H9 (cell line): ENCODE measurements at regions not wholly inside any gene's neighbourhood (a gene's known extent, or its start where the extent isn't known, plus 50 kb on each side); places are given as distances from the start of the nearest gene placed in this dataset.

Experiments
- DNase-seq: peaks from one replicate; pipeline ENCODE4 v3.0.0-alpha.2; 2017
- H2AFZ ChIP-seq: one replicate; pipeline ENCODE4 v1.6.1; 2013; ENCODE audit warnings: mild to moderate bottlenecking, low read length, control low read depth, moderate library complexity
- H2AK5ac ChIP-seq: 2 replicates; pipeline ENCODE4 v1.6.1; 2013; ENCODE audit warnings: low read length, control low read depth, mixed read lengths; ENCODE audit not compliant: insufficient read length
- H2BK120ac ChIP-seq: one replicate; pipeline ENCODE4 v1.6.1; 2013; ENCODE audit warnings: low read depth, mild to moderate bottlenecking, low read length, control low read depth, inconsistent platforms; ENCODE audit not compliant: poor library complexity, severe bottlenecking
- H2BK12ac ChIP-seq: 2 replicates; pipeline ENCODE4 v1.6.1; 2013; ENCODE audit warnings: low read length, control low read depth, mixed read lengths, low read depth; ENCODE audit not compliant: insufficient read length
- H2BK15ac ChIP-seq: 2 replicates; pipeline ENCODE4 v1.6.1; 2013; ENCODE audit warnings: low read depth, low read length, control low read depth
- H2BK20ac ChIP-seq: one replicate; pipeline ENCODE4 v1.6.1; 2013; ENCODE audit warnings: low read depth, mild to moderate bottlenecking, low read length, control low read depth, inconsistent platforms; ENCODE audit not compliant: poor library complexity, severe bottlenecking
- H2BK5ac ChIP-seq: 2 replicates; pipeline ENCODE4 v1.6.1; 2013; ENCODE audit warnings: low read length, control low read depth, mixed read lengths; ENCODE audit not compliant: insufficient read length
- H3K14ac ChIP-seq: 2 replicates; pipeline ENCODE4 v1.6.1; 2013; ENCODE audit warnings: low read length, control low read depth; ENCODE audit not compliant: insufficient read depth
- H3K18ac ChIP-seq: 2 replicates; pipeline ENCODE4 v1.6.1; 2013; ENCODE audit warnings: low read depth, mild to moderate bottlenecking, mixed read lengths, low read length, control low read depth; ENCODE audit not compliant: insufficient read length
- H3K23ac ChIP-seq: 2 replicates; pipeline ENCODE4 v1.6.1; 2013; ENCODE audit warnings: low read length, control low read depth, mixed read lengths, low read depth; ENCODE audit not compliant: insufficient read length
- H3K23me2 ChIP-seq: 2 replicates; pipeline ENCODE4 v1.6.1; 2013; ENCODE audit warnings: low read depth, mild to moderate bottlenecking, mixed read lengths, low read length, control low read depth; ENCODE audit not compliant: insufficient read length, poor library complexity, severe bottlenecking
- H3K27ac ChIP-seq: 2 replicates; pipeline ENCODE4 v1.5.1; 2013; ENCODE audit warnings: low read length, control low read depth, mixed read lengths, low read depth; ENCODE audit not compliant: insufficient read length
- H3K27me3 ChIP-seq: 2 replicates; pipeline ENCODE4 v1.6.1; 2013; ENCODE audit warnings: low read length, control low read depth, inconsistent platforms; ENCODE audit not compliant: insufficient read depth
- H3K4ac ChIP-seq: 2 replicates; pipeline ENCODE4 v1.6.1; 2013; ENCODE audit warnings: low read depth, mild to moderate bottlenecking, control low read depth, inconsistent platforms, low read length, moderate library complexity
- H3K4me1 ChIP-seq: 2 replicates; pipeline ENCODE4 v1.6.1; 2013; ENCODE audit warnings: low read length, control low read depth, inconsistent platforms; ENCODE audit not compliant: insufficient read depth
- H3K4me2 ChIP-seq: 2 replicates; pipeline ENCODE4 v1.6.1; 2013; ENCODE audit warnings: low read length, control low read depth, mixed read lengths; ENCODE audit not compliant: insufficient read length, insufficient read depth
- H3K56ac ChIP-seq: 2 replicates; pipeline ENCODE4 v1.6.1; 2013; ENCODE audit warnings: low read depth, mild to moderate bottlenecking, mixed read lengths, low read length, control low read depth; ENCODE audit not compliant: insufficient read length
- H3K79me1 ChIP-seq: 2 replicates; pipeline ENCODE4 v1.6.1; 2013; ENCODE audit warnings: low read depth, mild to moderate bottlenecking, moderate library complexity, low read length, control low read depth, inconsistent platforms; ENCODE audit not compliant: insufficient read depth, poor library complexity, severe bottlenecking
- H3K79me2 ChIP-seq: 2 replicates; pipeline ENCODE4 v1.6.1; 2013; ENCODE audit warnings: low read length, control low read depth, inconsistent platforms; ENCODE audit not compliant: insufficient read depth
- H3K9ac ChIP-seq: 2 replicates; pipeline ENCODE4 v1.6.1; 2013; ENCODE audit warnings: low read length, control low read depth, mixed read lengths; ENCODE audit not compliant: insufficient read length; ENCODE audit errors: extremely low read depth
- H3K9me3 ChIP-seq: one replicate; pipeline ENCODE4 v1.6.1; 2013; ENCODE audit warnings: low read depth, low read length, inconsistent platforms; ENCODE audit not compliant: control insufficient read depth
- H3T11ph ChIP-seq: one replicate; pipeline ENCODE4 v1.6.1; 2013; ENCODE audit warnings: mild to moderate bottlenecking, low read length, control low read depth, inconsistent platforms
- H4K20me1 ChIP-seq: one replicate; pipeline ENCODE4 v1.6.1; 2013; ENCODE audit not compliant: control insufficient read depth, insufficient read length, insufficient read depth
- H4K5ac ChIP-seq: 2 replicates; pipeline ENCODE4 v1.6.1; 2013; ENCODE audit warnings: low read depth, mild to moderate bottlenecking, mixed read lengths, low read length, control low read depth; ENCODE audit not compliant: insufficient read length
- H4K8ac ChIP-seq: replicated peaks from 2 replicates; pipeline ENCODE4 v1.6.1; 2013; ENCODE audit warnings: low read length, control low read depth, mixed read lengths, low read depth; ENCODE audit not compliant: insufficient read length
- H4K91ac ChIP-seq: 2 replicates; pipeline ENCODE4 v1.6.1; 2013; ENCODE audit warnings: low read depth, mild to moderate bottlenecking, moderate library complexity, mixed read lengths, low read length, control low read depth; ENCODE audit not compliant: insufficient read length
- H3K27ac Mint-ChIP-seq, 3 experiments: 2 replicates in 2 of 3; 3 replicates in 1 of 3; pipeline ENCODE4 v1.8.0; 2020 to 2021; ENCODE audit warnings: mixed read lengths in 3 of 3, mild to moderate bottlenecking in 1 of 3, moderate library complexity in 1 of 3
- H3K27me3 Mint-ChIP-seq: 2 replicates; pipeline ENCODE4 v1.8.0; 2021; ENCODE audit warnings: low read depth, mild to moderate bottlenecking, moderate library complexity, mixed read lengths
- H3K36me3 Mint-ChIP-seq, 3 experiments: 2 replicates in 2 of 3; 3 replicates in 1 of 3; pipeline ENCODE4 v1.8.0; 2020 to 2021; ENCODE audit warnings: low read depth in 3 of 3, mixed read lengths in 3 of 3; ENCODE audit not compliant: insufficient read depth in 1 of 3
- H3K4me1 Mint-ChIP-seq, 2 experiments: 2 replicates each; pipeline ENCODE4 v1.8.0; 2020; ENCODE audit warnings: mixed read lengths in 2 of 2
- H3K4me3 Mint-ChIP-seq, 2 experiments: 2 replicates in 1 of 2; 3 replicates in 1 of 2; pipeline ENCODE4 v1.8.0; 2020 to 2021; ENCODE audit warnings: mild to moderate bottlenecking in 2 of 2, mixed read lengths in 2 of 2, moderate library complexity in 1 of 2
- H3K9me3 Mint-ChIP-seq, 2 experiments: 2 replicates in 1 of 2; 3 replicates in 1 of 2; pipeline ENCODE4 v1.8.0; 2020; ENCODE audit warnings: mild to moderate bottlenecking in 2 of 2, mixed read lengths in 2 of 2, moderate library complexity in 1 of 2
- WGBS: extraction: QIAGEN DNeasy Blood & Tissue Kit; methylation state at CpG from one replicate; pipeline ENCODE4 v1.1.7; 2013; ENCODE audit warnings: missing lambda C conversion rate, low lambda C conversion rate, mixed read lengths; ENCODE audit not compliant: insufficient read length; ENCODE audit errors: extremely low coverage; 5-methylcytosine and 5-hydroxymethylcytosine counted together
- TF ChIP-seq, protein P1 (sequence below): fragments of 200-600 bp; sonication (generic); conservative IDR thresholded peaks from 3 replicates; pipeline ENCODE4 v1.8.0; 2021; ENCODE audit warnings: antibody characterized with exemption, mild to moderate bottlenecking

DNA sequence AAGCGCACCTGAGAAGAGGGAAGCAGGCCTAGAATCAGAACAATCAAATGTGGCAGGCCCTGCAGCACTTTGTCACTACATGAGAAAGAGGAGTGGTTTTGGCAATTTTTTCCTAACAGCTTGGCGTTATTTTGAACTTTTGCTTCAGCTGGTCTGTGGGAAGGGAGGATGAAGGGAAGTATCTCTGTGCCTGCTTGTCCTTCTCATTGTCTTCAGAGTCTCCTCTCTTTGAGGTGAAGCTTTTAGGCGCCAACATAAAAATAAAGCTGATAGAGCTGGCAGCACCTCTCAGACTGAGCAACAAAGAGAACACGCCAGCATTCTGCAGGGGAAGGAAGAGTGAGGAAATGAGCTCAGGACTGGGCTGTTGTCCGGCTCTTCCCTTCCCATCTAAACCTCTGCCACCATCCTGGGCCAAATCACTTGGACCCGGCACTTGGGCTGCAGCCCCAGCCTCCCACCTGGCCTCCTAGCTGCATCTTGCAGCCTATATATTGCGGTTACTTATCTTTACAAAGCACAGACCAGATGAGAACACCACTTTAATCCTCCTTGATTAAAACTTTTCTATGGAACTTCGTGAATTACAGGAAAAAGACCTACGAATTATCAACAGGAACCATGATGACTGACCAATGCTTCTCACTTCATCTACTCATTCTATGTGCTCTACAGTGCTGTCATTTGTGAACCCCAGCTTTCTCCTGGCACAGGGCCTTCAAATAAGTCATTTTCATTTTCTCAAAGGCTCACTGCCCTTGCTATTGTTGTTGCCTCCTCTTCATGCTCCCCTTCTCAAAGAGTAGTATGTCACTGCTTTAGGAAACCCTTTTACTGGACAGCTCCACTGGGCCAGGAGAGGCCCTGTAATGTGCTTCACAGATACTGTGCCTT is 476.4 kb upstream of the HS3ST1 start:
- WGBS, result no CpG with 5 or more reads among the region's 9 CpGs
- H2BK120ac ChIP-seq, result no peak overlapping the region
- H2AFZ ChIP-seq, result no peak overlapping the region
- no peaks in the 10 kb centered on the region for H3K9me3 ChIP-seq
- H3K14ac ChIP-seq, result no peak overlapping the region
- H3K27ac ChIP-seq, result no peak overlapping the region
- no peak overlapping the region for H2BK20ac ChIP-seq
- no peak overlapping the region for H3T11ph ChIP-seq
- no peaks in the 10 kb centered on the region for H3K23me2 ChIP-seq
- no peak for DNase-seq
- H4K91ac ChIP-seq, result no peak overlapping the region
- no peak overlapping the region for H2BK5ac ChIP-seq
- TF ChIP-seq, protein P1, sequence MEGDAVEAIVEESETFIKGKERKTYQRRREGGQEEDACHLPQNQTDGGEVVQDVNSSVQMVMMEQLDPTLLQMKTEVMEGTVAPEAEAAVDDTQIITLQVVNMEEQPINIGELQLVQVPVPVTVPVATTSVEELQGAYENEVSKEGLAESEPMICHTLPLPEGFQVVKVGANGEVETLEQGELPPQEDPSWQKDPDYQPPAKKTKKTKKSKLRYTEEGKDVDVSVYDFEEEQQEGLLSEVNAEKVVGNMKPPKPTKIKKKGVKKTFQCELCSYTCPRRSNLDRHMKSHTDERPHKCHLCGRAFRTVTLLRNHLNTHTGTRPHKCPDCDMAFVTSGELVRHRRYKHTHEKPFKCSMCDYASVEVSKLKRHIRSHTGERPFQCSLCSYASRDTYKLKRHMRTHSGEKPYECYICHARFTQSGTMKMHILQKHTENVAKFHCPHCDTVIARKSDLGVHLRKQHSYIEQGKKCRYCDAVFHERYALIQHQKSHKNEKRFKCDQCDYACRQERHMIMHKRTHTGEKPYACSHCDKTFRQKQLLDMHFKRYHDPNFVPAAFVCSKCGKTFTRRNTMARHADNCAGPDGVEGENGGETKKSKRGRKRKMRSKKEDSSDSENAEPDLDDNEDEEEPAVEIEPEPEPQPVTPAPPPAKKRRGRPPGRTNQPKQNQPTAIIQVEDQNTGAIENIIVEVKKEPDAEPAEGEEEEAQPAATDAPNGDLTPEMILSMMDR, result no peak
- Mint-ChIP-seq H3K9me3 (no peaks in the 10 kb centered on the region), H3K36me3 (no peaks in the 10 kb centered on the region), H3K27me3 (no peaks in the 10 kb centered on the region), H3K4me3 (no peak overlapping the region), H3K27ac (no peak overlapping the region; a peak in 1 of 7 replicates), H3K4me1 (peaks cover 21 to 28% of the 10 kb centered on the region in 2 experiments)
- H3K18ac ChIP-seq, result no peak overlapping the region
- no peak overlapping the region for H3K56ac ChIP-seq
- no peaks in the 10 kb centered on the region for H3K79me2 ChIP-seq
- no peak overlapping the region for H3K4ac ChIP-seq
- no peaks in the 10 kb centered on the region for H3K4me1 ChIP-seq
- H2BK12ac ChIP-seq, result no peak overlapping the region
- no peak overlapping the region for H4K5ac ChIP-seq
- H3K23ac ChIP-seq, result no peak overlapping the region
- H2AK5ac ChIP-seq, result no peak overlapping the region
- H3K79me1 ChIP-seq, result no peaks in the 10 kb centered on the region
- H4K8ac ChIP-seq, result no peak overlapping the region
- H3K9ac ChIP-seq, result no peak overlapping the region
- H2BK15ac ChIP-seq, result no peak overlapping the region
- H3K27me3 ChIP-seq, result no peaks in the 10 kb centered on the region
- H4K20me1 ChIP-seq, result no peaks in the 10 kb centered on the region
- H3K4me2 ChIP-seq, result no peak overlapping the region
